GM12873 (cell line): ENCODE measurements at regions not wholly inside any gene's neighbourhood (a gene's known extent, or its start where the extent isn't known, plus 50 kb on each side); places are given as distances from the start of the nearest gene placed in this dataset.

Experiments
- TF ChIP-seq, protein P1 (sequence below): IDR thresholded peaks from 2 replicates; pipeline ENCODE4 v1.5.1; 2012; ENCODE audit warnings: low read depth, mild to moderate bottlenecking, moderate library complexity, low read length, control low read depth; ENCODE audit not compliant: insufficient read depth; ENCODE audit errors: missing control alignments

DNA sequence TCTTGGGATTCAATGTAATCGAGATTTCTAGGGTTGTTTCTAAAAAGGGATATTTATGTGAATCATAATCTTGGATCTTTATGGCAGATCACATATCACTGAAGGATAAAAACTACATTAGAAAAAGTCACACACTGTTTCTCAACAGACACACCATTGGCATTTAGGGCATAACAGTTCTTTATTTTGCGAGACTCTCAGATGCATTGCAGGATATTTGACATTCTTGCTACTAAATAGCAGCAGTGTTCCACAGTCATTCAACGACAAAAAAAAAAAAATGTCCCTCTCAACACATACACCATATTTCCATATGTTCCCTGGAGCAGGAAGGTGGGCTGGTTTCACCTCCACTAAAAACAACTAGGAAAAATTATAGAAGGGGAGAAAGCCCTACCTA is 243.4 kb upstream of the PCDH18 start:
- TF ChIP-seq, protein P1, sequence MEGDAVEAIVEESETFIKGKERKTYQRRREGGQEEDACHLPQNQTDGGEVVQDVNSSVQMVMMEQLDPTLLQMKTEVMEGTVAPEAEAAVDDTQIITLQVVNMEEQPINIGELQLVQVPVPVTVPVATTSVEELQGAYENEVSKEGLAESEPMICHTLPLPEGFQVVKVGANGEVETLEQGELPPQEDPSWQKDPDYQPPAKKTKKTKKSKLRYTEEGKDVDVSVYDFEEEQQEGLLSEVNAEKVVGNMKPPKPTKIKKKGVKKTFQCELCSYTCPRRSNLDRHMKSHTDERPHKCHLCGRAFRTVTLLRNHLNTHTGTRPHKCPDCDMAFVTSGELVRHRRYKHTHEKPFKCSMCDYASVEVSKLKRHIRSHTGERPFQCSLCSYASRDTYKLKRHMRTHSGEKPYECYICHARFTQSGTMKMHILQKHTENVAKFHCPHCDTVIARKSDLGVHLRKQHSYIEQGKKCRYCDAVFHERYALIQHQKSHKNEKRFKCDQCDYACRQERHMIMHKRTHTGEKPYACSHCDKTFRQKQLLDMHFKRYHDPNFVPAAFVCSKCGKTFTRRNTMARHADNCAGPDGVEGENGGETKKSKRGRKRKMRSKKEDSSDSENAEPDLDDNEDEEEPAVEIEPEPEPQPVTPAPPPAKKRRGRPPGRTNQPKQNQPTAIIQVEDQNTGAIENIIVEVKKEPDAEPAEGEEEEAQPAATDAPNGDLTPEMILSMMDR, result no peak

DNA sequence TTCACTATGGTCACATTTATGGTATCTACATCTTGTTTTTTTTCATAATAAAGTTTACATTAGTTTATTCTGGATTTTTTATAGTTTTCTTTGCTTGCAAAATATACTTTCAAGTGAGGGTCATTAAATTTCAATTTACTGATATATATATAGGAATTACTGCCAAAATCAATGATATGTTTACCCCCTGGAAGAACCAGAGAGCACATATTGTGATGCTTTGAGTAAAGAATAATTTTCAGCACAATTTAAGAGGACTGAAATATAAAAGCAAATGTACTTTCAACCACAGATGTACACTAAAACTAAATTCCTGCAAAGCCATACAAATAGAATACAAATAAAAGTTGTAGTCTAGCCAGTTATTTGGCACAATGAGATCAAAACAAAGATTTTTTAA is 242.2 kb upstream of the PCDH18 start:
- TF ChIP-seq, protein P1, result no peak

DNA sequence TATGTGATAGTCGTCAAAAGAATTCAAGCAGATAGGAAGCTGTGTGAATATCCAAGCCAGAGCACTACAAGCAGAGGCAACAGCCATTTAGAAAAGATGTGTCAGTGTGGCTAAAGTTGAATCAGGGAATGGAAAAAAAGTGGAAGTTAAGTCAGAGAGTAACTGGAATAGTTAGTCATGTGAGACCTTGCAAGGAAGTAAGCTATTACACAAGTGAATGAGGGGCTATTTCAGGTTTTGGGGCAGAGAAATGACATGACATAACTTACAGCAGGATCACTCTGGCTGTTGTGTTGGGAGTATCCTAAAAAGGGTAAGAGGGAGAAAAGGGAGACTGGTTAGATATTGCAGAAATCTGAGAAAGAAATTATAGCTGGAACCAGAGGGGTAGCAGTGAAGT is 236.6 kb upstream of the PCDH18 start:
- TF ChIP-seq, protein P1, result no peak

DNA sequence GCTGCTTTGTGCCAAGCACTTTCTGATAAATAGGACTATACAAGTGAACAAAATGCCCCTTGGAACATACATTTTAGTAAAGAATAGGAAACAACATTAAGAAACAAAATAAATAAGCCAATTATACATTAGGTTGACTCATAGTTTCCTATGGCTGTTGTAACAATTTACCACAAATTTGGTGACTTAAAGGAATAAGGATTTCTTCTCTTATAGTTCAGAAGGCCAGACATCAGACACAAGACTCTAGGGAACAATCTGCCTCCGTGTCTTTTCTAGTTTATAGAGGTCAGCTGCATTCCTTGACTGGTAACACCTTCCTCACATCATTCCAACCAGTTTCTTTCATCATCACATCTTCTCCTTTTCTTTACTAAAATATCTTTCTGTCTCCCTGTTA is 235.9 kb upstream of the PCDH18 start:
- TF ChIP-seq, protein P1, result no peak

DNA sequence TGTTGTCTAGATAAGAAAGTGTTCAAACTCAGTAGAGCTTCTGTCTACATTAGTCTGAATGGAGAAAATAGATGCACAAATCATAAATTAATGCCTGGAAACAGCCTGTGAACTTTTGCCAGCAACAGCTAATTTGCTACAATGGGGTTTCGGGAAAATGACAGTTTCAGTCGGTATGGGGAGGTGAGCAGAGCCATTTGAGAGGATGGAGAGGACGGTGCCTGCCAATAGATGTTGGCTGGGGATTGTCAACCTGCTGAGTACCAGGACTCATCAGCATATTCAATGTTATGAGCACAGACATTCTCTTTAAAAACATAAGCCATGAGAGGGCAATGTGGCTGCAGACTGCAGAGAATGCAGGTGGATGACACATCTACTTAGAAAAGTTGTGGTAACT is 230.3 kb upstream of the PCDH18 start:
- TF ChIP-seq, protein P1, result no peak

DNA sequence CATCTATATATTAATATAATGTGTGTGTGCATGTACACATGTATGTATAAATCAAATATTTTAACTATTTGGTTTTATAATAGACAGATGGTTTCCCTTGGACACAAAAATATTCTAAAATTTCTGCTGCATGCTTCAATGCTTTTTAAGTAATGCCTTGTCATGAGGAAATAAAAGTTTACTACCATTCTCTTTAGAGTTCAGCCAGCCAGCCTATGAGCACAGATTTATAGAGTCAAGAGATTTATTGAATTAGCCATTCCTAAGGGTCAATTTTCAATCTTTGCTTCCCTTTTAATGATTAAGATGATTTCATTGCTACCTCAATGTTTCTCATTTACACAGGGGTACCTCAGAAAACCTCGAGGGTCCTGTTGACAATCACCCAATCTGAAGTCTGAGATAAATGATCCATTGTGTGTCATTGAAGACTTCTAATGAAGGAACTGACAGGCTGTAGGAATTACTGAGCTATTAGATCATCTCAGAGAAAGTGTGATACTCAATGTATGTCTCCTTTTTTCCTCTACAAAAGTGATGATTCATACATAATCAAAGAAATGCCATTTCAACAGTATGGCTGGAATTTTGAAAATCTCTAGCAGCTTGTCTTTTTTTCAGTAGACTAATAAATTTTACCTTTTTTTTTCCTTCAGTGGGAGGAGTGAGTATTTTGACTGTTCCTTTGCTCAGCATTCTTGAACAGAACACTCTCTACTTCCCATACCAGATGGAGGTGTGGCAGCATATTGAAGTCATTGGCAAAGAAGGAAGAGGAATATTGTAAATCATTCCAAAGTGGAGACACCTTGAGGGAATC is 222.6 kb upstream of the PCDH18 start:
- TF ChIP-seq, protein P1, result no peak

DNA sequence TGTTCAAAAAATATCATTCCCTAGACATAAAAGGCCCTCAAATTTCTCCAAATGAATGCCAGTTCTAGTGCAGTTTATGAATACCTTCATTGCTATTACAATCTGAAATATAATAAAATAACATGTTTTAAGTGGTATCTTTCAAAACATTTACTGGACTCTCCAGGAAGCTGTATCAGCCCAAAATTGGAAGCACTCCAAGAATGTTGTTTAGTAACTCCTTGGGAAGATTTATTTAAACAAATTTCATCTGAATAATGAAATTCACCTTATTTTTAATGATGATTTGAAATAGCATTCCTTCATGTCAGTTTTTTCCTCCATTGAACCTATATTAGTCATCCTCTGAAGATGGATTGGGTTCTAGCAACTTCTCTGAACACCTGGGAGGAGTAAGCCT is 217.2 kb upstream of the PCDH18 start:
- TF ChIP-seq, protein P1, result no peak

DNA sequence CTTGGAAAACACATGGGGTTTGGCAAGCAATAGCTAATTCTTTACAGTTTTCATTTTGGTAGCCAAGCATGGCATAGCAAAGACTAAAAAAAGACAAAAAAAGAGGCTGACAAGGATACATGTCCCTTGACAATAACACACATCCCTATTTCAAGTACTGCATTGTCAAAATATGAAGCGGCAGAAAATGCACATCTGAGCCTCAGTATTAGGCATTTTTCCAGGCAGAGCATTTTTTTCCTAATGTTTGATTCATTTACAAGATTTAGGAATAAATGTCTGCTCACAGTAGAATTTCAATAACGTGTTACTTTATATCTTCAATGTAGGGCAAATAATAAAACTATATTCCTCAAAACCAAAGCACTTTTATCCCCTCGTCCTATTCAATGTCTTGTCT is 216.3 kb upstream of the PCDH18 start:
- TF ChIP-seq, protein P1, result no peak
